ENCODE measurements at regions not wholly inside any gene's neighbourhood (a gene's known extent, or its start where the extent isn't known, plus 50 kb on each side); places are given as distances from the start of the nearest gene placed in this dataset.

- peak; percentile 14 for DNase-seq
Measured at GRCh38 chr3:72698154-72698917, 149.9 kb downstream of the SHQ1 start.

GRCh38 chr3:72697717-72698116 lies 150.5 kb downstream of the SHQ1 start:
- DNase-seq: no peak

- DNase-seq: no peak
Measured at GRCh38 chr3:72696815-72697214, 151.4 kb downstream of the SHQ1 start.

- peak; percentile 52 for DNase-seq
Measured at GRCh38 chr3:72694398-72694797, 153.8 kb downstream of the SHQ1 start.

- DNase-seq: no peak
Measured at GRCh38 chr3:72692990-72693389, 155.3 kb downstream of the SHQ1 start.

- peak; percentile 19 for DNase-seq
Measured at GRCh38 chr3:72690629-72691028, 157.6 kb downstream of the SHQ1 start.

- DNase-seq: no peak
Measured at GRCh38 chr3:72682936-72683452, 165.3 kb downstream of the SHQ1 start.

GRCh38 chr3:72681598-72681997 lies 166.6 kb downstream of the SHQ1 start:
- DNase-seq: no peak

- DNase-seq: no peak
Measured at GRCh38 chr3:72680766-72681165, 167.5 kb downstream of the SHQ1 start.

- DNase-seq: peak; percentile 77
Measured at GRCh38 chr3:72679540-72680198, 168.6 kb downstream of the SHQ1 start.

- no peak for DNase-seq
Measured at GRCh38 chr3:72678867-72679266, 169.4 kb downstream of the SHQ1 start.

GRCh38 chr3:72678380-72678779 lies 169.9 kb downstream of the SHQ1 start:
- DNase-seq: peak; percentile 8

GRCh38 chr3:72675243-72675642 lies 173.0 kb downstream of the SHQ1 start:
- no peak for DNase-seq

GRCh38 chr3:72673011-72673771 lies 175.1 kb downstream of the SHQ1 start:
- no peak for DNase-seq

- DNase-seq: no peak
Measured at GRCh38 chr3:72669224-72669623, 179.0 kb downstream of the SHQ1 start.

GRCh38 chr3:72666447-72666755 lies 181.8 kb downstream of the SHQ1 start:
- no peak for DNase-seq

- no peak for DNase-seq
Measured at GRCh38 chr3:72665701-72666446, 182.4 kb downstream of the SHQ1 start.

- no peak for DNase-seq
Measured at GRCh38 chr3:72665103-72665502, 183.1 kb downstream of the SHQ1 start.

GRCh38 chr3:72664184-72664975 lies 183.9 kb downstream of the SHQ1 start:
- DNase-seq: peak; percentile 7

GRCh38 chr3:72663429-72663828 lies 184.8 kb downstream of the SHQ1 start:
- no peak for DNase-seq

- peak; percentile 58 for DNase-seq
Measured at GRCh38 chr3:72661115-72661457, 187.2 kb downstream of the SHQ1 start.
